Endodermal cell (in vitro differentiated cells): ENCODE measurements at regions not wholly inside any gene's neighbourhood (a gene's known extent, or its start where the extent isn't known, plus 50 kb on each side); places are given as distances from the start of the nearest gene placed in this dataset.

Experiments
- DNase-seq: peaks from one replicate; pipeline ENCODE4 v3.0.0-alpha.2; 2017
- H3K27ac ChIP-seq: 2 replicates; pipeline ENCODE4 v1.5.1; 2013; ENCODE audit warnings: mild to moderate bottlenecking, low read depth, low read length, moderate library complexity
- H3K27me3 ChIP-seq: 2 replicates; pipeline ENCODE4 v1.6.1; 2013; ENCODE audit warnings: mild to moderate bottlenecking, low read length, moderate library complexity; ENCODE audit not compliant: insufficient read depth, control insufficient read depth, poor library complexity, severe bottlenecking
- H3K36me3 ChIP-seq: 2 replicates; pipeline ENCODE4 v1.7.0; 2013; ENCODE audit warnings: mild to moderate bottlenecking, low read length, moderate library complexity; ENCODE audit not compliant: control insufficient read depth, insufficient read depth
- H3K4me1 ChIP-seq: one replicate; pipeline ENCODE4 v1.7.0; 2013; ENCODE audit warnings: low read length; ENCODE audit not compliant: control insufficient read depth, insufficient read depth
- H3K4me3 ChIP-seq: 2 replicates; pipeline ENCODE4 v1.5.1; 2013; ENCODE audit warnings: mild to moderate bottlenecking, low read length, moderate library complexity
- H3K9ac ChIP-seq: 2 replicates; pipeline ENCODE4 v1.6.1; 2013; ENCODE audit warnings: mild to moderate bottlenecking, low read length, moderate library complexity; ENCODE audit not compliant: poor library complexity, severe bottlenecking; ENCODE audit errors: extremely low read depth
- H3K9me3 ChIP-seq: 2 replicates; pipeline ENCODE4 v1.6.1; 2013; ENCODE audit warnings: mild to moderate bottlenecking, low read length, moderate library complexity; ENCODE audit not compliant: control insufficient read depth
- H3K27ac Mint-ChIP-seq: 2 replicates; pipeline ENCODE4 v1.8.0; 2020; ENCODE audit warnings: mixed read lengths
- H3K27me3 Mint-ChIP-seq: 2 replicates; pipeline ENCODE4 v1.8.0; 2021; ENCODE audit warnings: mild to moderate bottlenecking, mixed read lengths; ENCODE audit not compliant: insufficient read depth
- H3K36me3 Mint-ChIP-seq: 2 replicates; pipeline ENCODE4 v1.8.0; 2020; ENCODE audit warnings: low read depth, mixed read lengths
- H3K4me1 Mint-ChIP-seq: 2 replicates; pipeline ENCODE4 v1.8.0; 2020; ENCODE audit warnings: mixed read lengths
- H3K4me3 Mint-ChIP-seq: 2 replicates; pipeline ENCODE4 v1.8.0; 2020; ENCODE audit warnings: mild to moderate bottlenecking, moderate library complexity, mixed read lengths
- H3K9me3 Mint-ChIP-seq: 2 replicates; pipeline ENCODE4 v1.8.0; 2020; ENCODE audit warnings: mild to moderate bottlenecking, mixed read lengths
- WGBS, 2 experiments: methylation state at CpG; one replicate each; pipeline versions ENCODE4 v1.1.5 to v1.1.7; 2013; ENCODE audit warnings: missing lambda C conversion rate in 2 of 2, mixed read lengths in 1 of 2; ENCODE audit not compliant: insufficient coverage in 1 of 2, insufficient read length in 1 of 2; 5-methylcytosine and 5-hydroxymethylcytosine counted together
- TF ChIP-seq, protein P1 (sequence below): fragments of 200-600 bp; sonication (generic); conservative IDR thresholded peaks from 2 replicates; pipeline ENCODE4 v1.5.0; 2021; ENCODE audit warnings: antibody characterized with exemption, mild to moderate bottlenecking

DNA sequence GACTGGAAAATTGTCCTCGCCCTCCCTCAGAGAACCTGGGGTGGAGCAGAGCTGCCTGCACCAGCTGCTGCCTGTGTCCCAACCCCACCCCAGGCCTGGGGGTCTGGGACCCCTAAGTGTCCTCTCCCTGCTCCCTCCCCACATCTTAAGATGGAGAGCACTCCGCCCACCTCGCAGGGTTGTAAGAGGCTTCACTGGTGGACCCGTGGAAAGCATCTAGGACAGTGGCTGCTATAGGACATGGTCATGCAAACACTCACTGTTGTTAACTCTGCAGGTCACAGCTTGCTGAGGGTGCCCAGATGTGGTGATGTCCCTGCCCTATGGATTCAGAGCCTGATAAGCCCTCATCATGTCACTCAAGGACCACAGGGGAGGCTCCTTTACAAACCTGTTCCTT is 62.0 kb upstream of the ARNT2 start:
- Mint-ChIP-seq H3K9me3 (no peaks in the 10 kb centered on the region), H3K4me1 (no peaks in the 10 kb centered on the region), H3K27me3 (peaks cover 2% of the 10 kb centered on the region), H3K36me3 (no peaks in the 10 kb centered on the region), H3K27ac (no peak overlapping the region), H3K4me3 (no peak overlapping the region)
- TF ChIP-seq, protein P1, sequence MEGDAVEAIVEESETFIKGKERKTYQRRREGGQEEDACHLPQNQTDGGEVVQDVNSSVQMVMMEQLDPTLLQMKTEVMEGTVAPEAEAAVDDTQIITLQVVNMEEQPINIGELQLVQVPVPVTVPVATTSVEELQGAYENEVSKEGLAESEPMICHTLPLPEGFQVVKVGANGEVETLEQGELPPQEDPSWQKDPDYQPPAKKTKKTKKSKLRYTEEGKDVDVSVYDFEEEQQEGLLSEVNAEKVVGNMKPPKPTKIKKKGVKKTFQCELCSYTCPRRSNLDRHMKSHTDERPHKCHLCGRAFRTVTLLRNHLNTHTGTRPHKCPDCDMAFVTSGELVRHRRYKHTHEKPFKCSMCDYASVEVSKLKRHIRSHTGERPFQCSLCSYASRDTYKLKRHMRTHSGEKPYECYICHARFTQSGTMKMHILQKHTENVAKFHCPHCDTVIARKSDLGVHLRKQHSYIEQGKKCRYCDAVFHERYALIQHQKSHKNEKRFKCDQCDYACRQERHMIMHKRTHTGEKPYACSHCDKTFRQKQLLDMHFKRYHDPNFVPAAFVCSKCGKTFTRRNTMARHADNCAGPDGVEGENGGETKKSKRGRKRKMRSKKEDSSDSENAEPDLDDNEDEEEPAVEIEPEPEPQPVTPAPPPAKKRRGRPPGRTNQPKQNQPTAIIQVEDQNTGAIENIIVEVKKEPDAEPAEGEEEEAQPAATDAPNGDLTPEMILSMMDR: no peak
- Histone ChIP-seq H3K9me3 (no peaks in the 10 kb centered on the region), H3K27ac (no peak overlapping the region), H3K4me3 (no peak overlapping the region), H3K4me1 (no peaks in the 10 kb centered on the region), H3K9ac (no peak overlapping the region), H3K36me3 (no peaks in the 10 kb centered on the region), H3K27me3 (no peaks in the 10 kb centered on the region)
- 83 to 88% methylated on average over 3 to 4 of the region's 4 CpGs for WGBS, 2 experiments
- no peak for DNase-seq

DNA sequence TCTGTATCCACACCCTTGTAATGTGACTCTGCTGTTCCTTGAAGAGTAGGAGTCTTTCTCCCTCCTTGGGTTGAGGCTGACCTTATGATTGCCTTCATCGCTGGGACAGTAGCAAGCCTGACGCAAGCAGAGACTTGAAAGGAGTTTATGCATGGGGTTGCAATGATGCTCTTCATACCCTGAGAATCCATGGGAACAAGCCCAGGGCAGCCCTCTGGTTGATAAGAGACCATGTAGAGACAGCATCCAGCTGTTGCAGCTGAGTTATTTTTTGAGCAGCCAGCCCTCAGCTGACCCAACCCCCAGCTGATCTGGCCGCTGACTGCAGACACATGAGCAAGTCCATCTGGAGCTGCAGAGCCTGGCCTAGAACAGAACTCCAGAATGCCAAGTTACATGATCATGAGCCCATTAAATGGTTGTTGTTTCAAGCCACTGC is 60.6 kb upstream of the ARNT2 start:
- Histone ChIP-seq H3K36me3 (no peaks in the 10 kb centered on the region), H3K9me3 (no peaks in the 10 kb centered on the region), H3K4me3 (no peak overlapping the region), H3K27me3 (no peaks in the 10 kb centered on the region), H3K4me1 (no peaks in the 10 kb centered on the region), H3K27ac (no peak overlapping the region), H3K9ac (no peak overlapping the region)
- no peaks in the 10 kb centered on the region for H3K9me3 Mint-ChIP-seq
- H3K4me3 Mint-ChIP-seq: no peak overlapping the region
- TF ChIP-seq, protein P1: no peak
- DNase-seq: no peak
- WGBS, 2 experiments: 86 to 96% methylated on average over 3 of the region's 3 CpGs
- peaks cover 6% of the 10 kb centered on the region for H3K27me3 Mint-ChIP-seq
- H3K27ac Mint-ChIP-seq: no peak overlapping the region
- H3K36me3 Mint-ChIP-seq: no peaks in the 10 kb centered on the region
- H3K4me1 Mint-ChIP-seq: no peaks in the 10 kb centered on the region

DNA sequence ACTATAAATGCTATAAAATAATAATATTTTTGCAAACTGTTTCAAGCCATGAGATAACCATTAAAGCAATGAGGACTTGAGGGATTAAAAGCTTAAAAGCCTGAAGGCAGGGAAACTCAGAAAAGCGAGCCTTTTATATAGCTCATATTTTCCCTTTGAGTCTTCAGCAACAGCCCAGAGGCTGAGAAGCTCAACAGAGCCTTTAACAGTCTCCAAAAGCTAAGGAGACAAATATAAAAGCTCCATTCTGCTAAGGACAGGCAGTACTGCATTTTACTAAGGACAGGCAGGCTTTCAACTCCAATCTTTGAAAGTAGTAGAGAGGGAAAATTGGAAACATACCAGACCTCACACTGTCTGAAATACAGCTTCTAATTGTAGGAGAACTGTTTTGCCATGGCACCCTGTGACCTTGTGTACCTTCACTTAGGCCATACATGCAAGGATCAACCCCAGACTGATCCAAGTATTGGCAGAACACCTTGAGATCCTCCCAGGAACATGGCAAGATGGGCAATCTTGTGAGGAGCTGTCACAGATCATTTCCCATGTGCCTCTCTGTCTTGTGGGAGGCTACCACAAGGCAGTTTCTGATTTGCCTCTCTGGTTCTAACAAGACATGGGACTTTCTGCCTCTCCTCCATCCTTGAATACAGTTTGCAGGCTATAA is 53.1 kb upstream of the ARNT2 start:
- H3K9me3 ChIP-seq: no peaks in the 10 kb centered on the region
- no peaks in the 10 kb centered on the region for H3K4me1 ChIP-seq
- no peaks in the 10 kb centered on the region for H3K4me1 Mint-ChIP-seq
- TF ChIP-seq, protein P1: no peak
- H3K27ac ChIP-seq: no peak overlapping the region
- no peak for DNase-seq
- H3K9ac ChIP-seq: no peak overlapping the region
- no peak overlapping the region for H3K27ac Mint-ChIP-seq
- H3K9me3 Mint-ChIP-seq: no peaks in the 10 kb centered on the region
- no peaks in the 10 kb centered on the region for H3K36me3 ChIP-seq
- no peak overlapping the region for H3K4me3 Mint-ChIP-seq
- no peaks in the 10 kb centered on the region for H3K36me3 Mint-ChIP-seq
- peaks cover 14% of the 10 kb centered on the region for H3K27me3 Mint-ChIP-seq
- H3K4me3 ChIP-seq: no peak overlapping the region
- H3K27me3 ChIP-seq: no peaks in the 10 kb centered on the region
- WGBS, 2 experiments: 85 to 100% methylated on average over 1 of the region's 1 CpG
